BLaER1 (cell line): ENCODE measurements at regions not wholly inside any gene's neighbourhood (a gene's known extent, or its start where the extent isn't known, plus 50 kb on each side); places are given as distances from the start of the nearest gene placed in this dataset.

ENCODE experiments used
- H3K27ac ChIP-seq: shearing (Covaris generic); formaldehyde crosslinking; 2 replicates; pipeline ENCODE4 v1.8.1; 2022
- H3K27me3 ChIP-seq: shearing (Covaris generic); formaldehyde crosslinking; 2 replicates; pipeline ENCODE4 v1.8.1; 2022
- H3K36me3 ChIP-seq: shearing (Covaris generic); formaldehyde crosslinking; 2 replicates; pipeline ENCODE4 v1.8.1; 2022
- H3K4me1 ChIP-seq: shearing (Covaris generic); formaldehyde crosslinking; 2 replicates; pipeline ENCODE4 v1.8.1; 2022
- H3K4me2 ChIP-seq: shearing (Covaris generic); formaldehyde crosslinking; 2 replicates; pipeline ENCODE4 v1.8.1; 2022
- H3K4me3 ChIP-seq: shearing (Covaris generic); formaldehyde crosslinking; 2 replicates; pipeline ENCODE4 v1.8.1; 2022
- H3K9ac ChIP-seq: shearing (Covaris generic); formaldehyde crosslinking; 2 replicates; pipeline ENCODE4 v1.8.1; 2022
- H3K9me3 ChIP-seq: shearing (Covaris generic); formaldehyde crosslinking; 2 replicates; pipeline ENCODE4 v1.8.1; 2022
- H4K20me1 ChIP-seq: shearing (Covaris generic); formaldehyde crosslinking; 2 replicates; pipeline ENCODE4 v1.8.1; 2022
- Cebpa-rat ChIP-seq: shearing (Covaris generic); IDR thresholded peaks from 2 replicates; pipeline ENCODE4 v1.8.1; 2022

DNA sequence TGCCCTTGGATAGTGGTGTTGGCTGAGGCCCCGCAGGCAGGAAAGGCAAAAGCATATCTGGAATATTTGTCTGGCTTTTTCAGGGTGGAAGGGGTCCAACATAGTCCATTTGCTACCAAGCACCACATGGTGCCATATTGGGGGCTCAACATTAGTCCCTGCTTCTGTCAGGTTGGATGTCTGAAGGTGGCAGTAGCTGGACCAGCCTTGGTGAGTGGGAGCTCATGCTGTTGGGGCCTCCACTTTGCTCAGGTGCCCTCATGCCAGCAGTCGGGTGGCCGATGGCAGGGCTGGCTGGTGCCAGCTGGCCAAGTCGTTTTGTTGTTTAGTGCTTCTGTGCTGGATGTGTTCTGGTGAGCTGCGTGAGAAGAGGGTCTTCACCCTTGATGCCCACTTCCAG is 135.3 kb downstream of the PAPOLA start:
- no peak overlapping the region for H3K27ac ChIP-seq
- H3K4me1 ChIP-seq = no peaks in the 10 kb centered on the region
- no peak for TF ChIP-seq Cebpa-rat
- H3K9ac ChIP-seq = no peak overlapping the region
- H4K20me1 ChIP-seq = no peaks in the 10 kb centered on the region
- H3K9me3 ChIP-seq = no peaks in the 10 kb centered on the region
- H3K4me3 ChIP-seq = no peak overlapping the region
- no peaks in the 10 kb centered on the region for H3K27me3 ChIP-seq
- no peak overlapping the region for H3K4me2 ChIP-seq
- H3K36me3 ChIP-seq = no peaks in the 10 kb centered on the region

DNA sequence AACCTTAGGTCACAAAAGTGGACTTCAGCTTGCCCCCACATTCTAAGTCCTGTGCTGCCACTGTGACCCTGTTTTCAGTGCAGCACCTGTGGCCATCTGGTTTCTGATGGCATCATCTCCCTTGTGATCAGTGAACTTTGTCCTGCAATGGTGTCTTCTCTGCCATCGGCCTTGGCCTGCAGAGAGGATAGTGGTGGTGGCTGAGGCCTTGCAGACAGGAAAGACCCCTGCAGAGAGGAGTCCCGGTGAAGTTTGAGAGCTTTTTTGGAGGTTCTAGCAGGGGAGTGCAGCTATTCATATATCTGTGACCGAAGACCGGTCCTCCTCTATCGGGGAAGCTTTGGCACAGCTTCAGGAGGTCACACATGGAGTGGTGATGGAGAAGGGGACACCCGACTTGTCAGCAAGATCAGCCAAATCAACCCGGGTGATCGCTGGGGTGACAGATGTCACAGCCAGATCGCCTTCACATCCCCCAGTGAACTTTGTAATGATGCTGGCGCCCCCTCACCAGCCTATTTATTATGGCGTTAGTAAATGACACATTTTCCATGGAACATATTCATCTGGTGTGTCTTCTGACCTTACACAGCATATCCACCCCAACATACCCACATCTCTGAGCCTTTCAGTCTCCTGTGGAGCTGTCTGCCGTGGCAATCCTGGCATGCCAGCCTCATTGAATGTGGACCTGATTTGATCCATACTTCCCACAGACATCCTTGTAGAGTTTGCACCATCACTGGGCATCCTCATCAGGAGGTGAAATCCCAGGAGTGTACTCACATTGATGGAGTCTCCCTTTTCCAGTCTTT is 136.1 kb downstream of the PAPOLA start:
- H3K9ac ChIP-seq = no peak overlapping the region
- H3K27me3 ChIP-seq = no peaks in the 10 kb centered on the region
- no peaks in the 10 kb centered on the region for H4K20me1 ChIP-seq
- no peak overlapping the region for H3K4me2 ChIP-seq
- TF ChIP-seq Cebpa-rat = no peak
- no peaks in the 10 kb centered on the region for H3K36me3 ChIP-seq
- no peak overlapping the region for H3K27ac ChIP-seq
- no peak overlapping the region for H3K4me3 ChIP-seq
- no peaks in the 10 kb centered on the region for H3K4me1 ChIP-seq
- no peaks in the 10 kb centered on the region for H3K9me3 ChIP-seq

DNA sequence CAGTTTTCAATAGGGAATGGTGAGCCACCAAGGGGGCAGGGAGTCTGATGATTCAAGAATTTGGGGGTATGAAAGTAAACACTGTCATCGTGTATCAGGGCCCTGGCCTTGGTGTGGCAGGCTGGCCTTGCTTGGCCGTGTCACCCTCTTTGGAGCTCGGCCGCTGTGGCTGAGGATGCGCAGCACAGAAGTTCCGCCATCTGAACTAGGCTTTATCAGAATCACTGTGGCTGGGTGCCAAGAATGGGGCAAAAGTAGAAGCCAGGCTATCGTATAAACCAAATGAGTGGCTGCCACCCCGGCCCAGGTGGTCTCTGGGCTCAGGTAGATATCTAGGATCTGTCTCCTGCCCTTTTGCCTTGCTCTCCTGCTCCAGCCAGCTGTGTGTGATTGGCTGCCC is 137.4 kb downstream of the PAPOLA start:
- Histone ChIP-seq H3K27me3 (no peaks in the 10 kb centered on the region), H3K36me3 (no peaks in the 10 kb centered on the region), H3K4me2 (no peak overlapping the region), H3K9ac (no peak overlapping the region), H3K4me3 (no peak overlapping the region), H3K9me3 (no peaks in the 10 kb centered on the region), H3K4me1 (no peaks in the 10 kb centered on the region), H3K27ac (no peak overlapping the region), H4K20me1 (no peaks in the 10 kb centered on the region)
- no peak for TF ChIP-seq Cebpa-rat

DNA sequence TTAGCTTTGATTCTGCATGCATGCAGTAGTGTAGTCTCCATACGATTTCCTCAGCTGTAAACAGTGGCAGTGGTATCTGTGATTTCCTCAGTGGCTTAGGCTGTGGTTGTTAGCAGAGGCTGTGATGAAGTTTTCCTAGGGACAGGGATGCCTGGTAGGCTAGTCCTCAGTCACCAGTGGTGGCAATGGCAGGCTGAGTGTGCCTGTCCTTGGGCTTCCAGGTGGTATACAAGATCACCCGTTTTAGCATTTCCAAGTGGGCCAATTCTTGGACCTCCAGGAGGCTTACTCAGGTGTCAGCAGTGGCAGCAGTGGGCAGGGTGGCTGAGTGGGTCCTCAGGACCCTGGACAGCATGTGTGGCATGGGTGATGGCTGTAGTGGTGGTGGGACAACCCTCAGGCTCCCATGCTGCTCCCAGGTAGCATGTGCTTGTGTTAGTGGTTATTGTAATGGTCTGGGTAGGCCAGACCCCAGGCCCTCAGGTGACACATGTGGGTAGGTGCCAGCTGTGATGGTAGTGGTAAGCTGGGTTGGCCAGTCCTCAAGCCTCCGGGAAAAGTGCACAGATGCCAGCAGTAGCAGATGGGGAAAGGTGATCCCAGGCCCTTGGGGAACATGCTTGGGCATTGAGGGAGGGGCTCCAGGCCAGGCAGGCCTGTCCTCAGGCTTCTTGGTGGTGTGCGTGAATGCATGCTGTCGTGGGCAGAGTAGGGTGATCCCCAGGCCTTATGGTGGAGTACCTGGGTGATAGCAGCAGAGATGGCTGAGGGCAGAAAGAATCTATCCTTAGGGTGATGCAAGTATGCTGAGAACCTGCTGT is 146.5 kb downstream of the PAPOLA start:
- no peaks in the 10 kb centered on the region for H3K36me3 ChIP-seq
- peaks cover 18% of the 10 kb centered on the region for H3K9me3 ChIP-seq
- H3K27ac ChIP-seq = no peak overlapping the region
- H3K27me3 ChIP-seq = no peaks in the 10 kb centered on the region
- no peak overlapping the region for H3K4me3 ChIP-seq
- H3K4me2 ChIP-seq = no peak overlapping the region
- H3K4me1 ChIP-seq = 0 out of 2 replicates have a peak, but pooled peaks cover 5% of the 10 kb centered on the region
- no peak for TF ChIP-seq Cebpa-rat
- H4K20me1 ChIP-seq = no peaks in the 10 kb centered on the region
- no peak overlapping the region for H3K9ac ChIP-seq

DNA sequence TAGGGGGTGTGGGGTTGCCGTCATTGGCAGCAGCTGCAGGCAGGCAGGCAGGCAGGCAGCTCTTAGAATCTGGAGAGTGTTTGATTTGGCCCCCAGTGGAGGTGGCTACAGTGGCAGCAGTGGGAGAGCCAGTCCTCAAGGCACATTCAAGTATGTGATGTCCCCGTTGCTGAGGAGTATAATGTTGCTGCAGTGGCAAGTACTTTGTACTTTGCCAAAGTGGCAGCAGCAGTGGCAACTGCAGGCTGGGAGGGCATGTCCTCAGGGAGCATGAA is 147.1 kb downstream of the PAPOLA start:
- H3K36me3 ChIP-seq = no peaks in the 10 kb centered on the region
- H3K4me3 ChIP-seq = no peak overlapping the region
- H3K4me1 ChIP-seq = 0 out of 2 replicates have a peak, but pooled peaks cover 5% of the 10 kb centered on the region
- H3K27ac ChIP-seq = no peak overlapping the region
- H3K9ac ChIP-seq = no peak overlapping the region
- H3K4me2 ChIP-seq = no peak overlapping the region
- H3K9me3 ChIP-seq = peaks cover 18% of the 10 kb centered on the region
- no peak for TF ChIP-seq Cebpa-rat
- no peaks in the 10 kb centered on the region for H4K20me1 ChIP-seq
- H3K27me3 ChIP-seq = no peaks in the 10 kb centered on the region

DNA sequence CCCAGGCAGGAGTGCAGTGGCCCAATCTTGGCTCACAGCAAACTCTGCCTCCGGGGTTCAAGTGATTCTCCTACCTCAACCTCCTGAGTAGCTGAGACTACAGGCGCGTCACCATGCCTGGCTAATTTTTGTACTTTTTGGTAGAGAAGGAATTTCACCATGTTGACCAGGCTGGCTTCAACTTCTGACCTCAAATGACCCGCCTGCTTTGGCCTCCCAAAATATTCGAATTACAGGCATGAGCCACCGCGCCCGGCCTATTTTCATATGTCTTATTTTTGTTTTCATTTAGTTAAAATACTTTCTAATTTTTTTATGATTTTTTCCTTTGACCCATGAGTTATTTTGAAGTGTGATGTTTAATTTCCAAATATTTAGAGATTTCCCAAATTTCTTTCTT is 143.6 kb upstream of the VRK1 start:
- peaks cover 10% of the 10 kb centered on the region for H3K9me3 ChIP-seq
- H3K9ac ChIP-seq = no peak overlapping the region
- H3K36me3 ChIP-seq = no peaks in the 10 kb centered on the region
- H3K4me1 ChIP-seq = 0 out of 2 replicates have a peak, but pooled peaks cover 5% of the 10 kb centered on the region
- H3K4me3 ChIP-seq = no peak overlapping the region
- H3K4me2 ChIP-seq = no peak overlapping the region
- H3K27ac ChIP-seq = no peak overlapping the region
- TF ChIP-seq Cebpa-rat = no peak
- H4K20me1 ChIP-seq = no peaks in the 10 kb centered on the region
- H3K27me3 ChIP-seq = no peaks in the 10 kb centered on the region

DNA sequence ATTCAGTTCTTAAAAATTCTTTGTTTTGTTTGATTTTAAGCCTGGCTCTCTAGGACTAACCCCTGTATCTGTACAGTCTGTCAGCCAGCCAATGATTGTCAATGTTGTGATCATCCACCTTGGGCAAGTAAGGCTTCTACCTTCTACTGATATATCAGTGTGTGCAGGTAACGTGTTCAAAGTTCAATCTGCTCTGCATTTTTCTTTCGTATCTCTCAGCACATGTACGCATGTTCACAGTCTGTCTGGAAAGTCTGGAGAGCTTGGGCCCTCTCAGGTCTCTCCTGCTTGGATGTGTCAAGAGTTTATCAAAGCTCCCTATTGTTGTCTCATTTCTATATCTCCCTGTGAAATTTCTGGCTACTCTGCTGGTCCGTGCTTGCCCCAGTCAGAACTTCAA is 138.6 kb upstream of the VRK1 start:
- TF ChIP-seq Cebpa-rat = no peak
- H4K20me1 ChIP-seq = no peaks in the 10 kb centered on the region
- H3K4me1 ChIP-seq = peaks cover 7% of the 10 kb centered on the region

DNA sequence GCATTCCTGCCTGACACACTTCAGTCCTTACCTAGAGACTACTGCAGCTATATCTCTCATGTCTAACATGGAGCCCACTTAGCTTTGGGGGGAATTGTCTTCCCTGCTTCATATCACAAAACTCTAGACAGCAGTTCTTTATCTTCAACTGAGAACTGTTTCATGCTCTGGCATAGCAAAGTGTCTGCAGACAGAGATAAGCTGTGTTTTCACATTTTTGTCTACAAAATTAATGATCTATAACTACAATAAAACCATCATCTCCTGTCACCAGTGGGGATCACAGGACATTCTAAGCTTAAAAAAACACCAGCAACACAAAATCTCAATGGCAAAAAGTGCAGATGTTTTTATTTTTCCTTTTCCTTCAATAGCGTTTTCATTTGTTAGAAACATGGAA is 137.1 kb upstream of the VRK1 start:
- H3K27ac ChIP-seq = no peak overlapping the region
- no peak overlapping the region for H3K9ac ChIP-seq
- H3K36me3 ChIP-seq = no peaks in the 10 kb centered on the region
- H3K9me3 ChIP-seq = peaks cover 5% of the 10 kb centered on the region; the same call in 1 of the 2 replicates
- TF ChIP-seq Cebpa-rat = no peak
- no peak overlapping the region for H3K4me2 ChIP-seq
- no peaks in the 10 kb centered on the region for H4K20me1 ChIP-seq
- H3K27me3 ChIP-seq = no peaks in the 10 kb centered on the region
- no peak overlapping the region for H3K4me3 ChIP-seq
- peaks cover 7% of the 10 kb centered on the region for H3K4me1 ChIP-seq

More for the DNA sequence above, 138.6 kb upstream of the VRK1 start:
- Histone ChIP-seq H3K27ac (no peak overlapping the region), H3K36me3 (no peaks in the 10 kb centered on the region), H3K4me2 (no peak overlapping the region), H3K9ac (no peak overlapping the region), H3K27me3 (no peaks in the 10 kb centered on the region), H3K9me3 (peaks cover 5% of the 10 kb centered on the region; the same call in 1 of the 2 replicates), H3K4me3 (no peak overlapping the region)

DNA sequence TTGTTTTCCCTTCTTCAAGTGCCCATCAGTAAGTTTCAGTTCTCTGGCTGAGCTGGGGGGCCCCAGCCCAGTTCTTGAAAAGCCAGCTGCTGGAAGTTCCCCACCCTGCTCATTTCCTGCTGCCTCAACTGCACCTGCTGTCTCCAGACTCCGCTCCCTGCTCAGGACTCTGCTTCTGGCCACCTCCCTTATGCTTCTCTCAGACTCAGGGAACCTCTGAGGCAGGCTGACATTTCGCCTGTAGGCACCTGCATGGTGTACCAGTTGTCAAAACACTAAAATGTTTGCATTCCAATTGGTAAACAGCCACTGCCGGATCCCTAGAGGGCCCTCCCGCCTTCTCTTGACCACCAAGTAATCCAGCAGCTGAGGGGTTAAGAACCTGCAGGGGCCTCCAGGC is 136.5 kb upstream of the VRK1 start:
- H4K20me1 ChIP-seq = no peaks in the 10 kb centered on the region
- H3K4me2 ChIP-seq = no peak overlapping the region
- no peak overlapping the region for H3K4me3 ChIP-seq
- no peak overlapping the region for H3K27ac ChIP-seq
- no peaks in the 10 kb centered on the region for H3K27me3 ChIP-seq
- H3K4me1 ChIP-seq = peaks cover 7% of the 10 kb centered on the region
- TF ChIP-seq Cebpa-rat = no peak
- peaks cover 5% of the 10 kb centered on the region; the same call in 1 of the 2 replicates for H3K9me3 ChIP-seq
- H3K9ac ChIP-seq = no peak overlapping the region
- no peaks in the 10 kb centered on the region for H3K36me3 ChIP-seq
